Head of caudate nucleus (tissue), 42 donors: ENCODE measurements at regions not wholly inside any gene's neighbourhood (a gene's known extent, or its start where the extent isn't known, plus 50 kb on each side); places are given as distances from the start of the nearest gene placed in this dataset.
"Not testable (repeated sequence)": the region's sequence is repeated elsewhere in the genome, so short reads cannot be mapped to it uniquely, and the experiment has no call there.

Source experiments
- DNase-seq, 42 donors: peaks; one replicate each; pipeline versions ENCODE4 v3.0.0 to v3.0.0-alpha.2; 2020 to 2021; ENCODE audit warnings: mixed read lengths in 7 of 42
- intact Hi-C: fragments of 100-400 bp; cut with DNase I; formaldehyde crosslinking; loops from one replicate; pipeline ENCODE4 v1.15.0; 2022

GRCh38 chr20:58583176-58583575 is 67.9 kb upstream of the STX16 start:
- intact Hi-C loops = no loop called here
- DNase-seq = peak in 4 of 42 donors; percentile 8 to 18 (median 11)

DNA sequence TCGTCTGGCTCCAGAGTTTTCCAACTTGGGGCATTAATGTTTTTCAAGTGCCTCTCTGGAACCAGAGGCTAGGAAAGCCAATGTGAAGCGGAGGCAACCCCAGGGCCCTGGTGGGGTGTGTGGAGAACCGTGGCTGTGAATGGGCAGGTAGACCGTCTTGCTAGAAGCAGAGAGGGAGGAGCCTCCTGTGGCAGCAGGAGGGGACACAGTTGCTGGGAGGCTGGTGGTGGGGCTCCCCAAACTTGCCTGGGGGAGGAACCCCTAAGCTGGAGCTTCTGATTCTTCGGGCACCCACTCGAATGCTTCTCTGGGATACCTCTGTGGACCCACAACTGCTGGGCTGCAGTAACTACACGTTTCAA is 65.3 kb upstream of the APCDD1L start:
- intact Hi-C loops = no loop called here
- DNase-seq = peak in 3 of 42 donors; percentile 4 to 16 (median 12)

DNA sequence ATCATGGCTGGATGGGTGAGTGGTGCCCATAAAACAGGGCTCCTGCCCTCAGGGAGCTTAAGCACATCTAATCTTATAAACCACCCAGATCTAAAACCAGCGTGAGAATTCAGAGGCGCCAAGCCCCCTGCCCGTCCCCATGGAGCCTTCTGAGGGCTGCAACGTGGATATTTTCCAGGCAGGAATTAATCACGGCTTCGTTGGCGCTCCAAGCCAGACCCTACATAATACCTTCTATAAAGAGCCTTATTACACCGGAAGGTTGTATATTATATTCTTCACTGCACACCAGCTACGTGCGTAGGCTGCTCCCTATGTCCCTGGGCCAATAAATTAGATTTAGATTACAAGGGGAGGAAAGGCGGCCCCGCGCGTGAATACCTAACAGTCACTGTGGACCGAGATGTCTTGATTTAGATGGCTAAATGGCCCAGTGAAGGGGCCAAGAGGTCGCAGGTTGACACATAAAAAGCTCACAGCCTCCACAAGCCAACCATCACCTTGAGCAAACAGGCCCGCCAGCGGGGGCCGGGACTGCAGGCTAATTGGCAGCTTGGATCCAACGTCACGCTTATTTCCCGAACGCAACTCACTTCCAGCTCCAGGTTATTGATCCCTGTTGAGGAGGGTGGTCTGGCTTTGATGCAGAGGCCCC is 64.7 kb upstream of the APCDD1L start:
- peak in 3 of 42 donors; percentile 4 to 20 (median 7) for DNase-seq
- intact Hi-C loops = no loop called here

GRCh38 chr20:58579069-58579818 is 64.0 kb upstream of the APCDD1L start:
- DNase-seq = peak in 3 of 42 donors; percentile 5 to 12 (median 11)
- intact Hi-C loops = no loop called here

- intact Hi-C loops = no loop called here
- peak in 13 of 42 donors; percentile 13 to 67 (median 30) for DNase-seq
These were observed 62.8 kb upstream of the APCDD1L start for GRCh38 chr20:58577871-58578598.

- no peak for DNase-seq
These were observed 62.1 kb upstream of the APCDD1L start for GRCh38 chr20:58577139-58577806.

DNA sequence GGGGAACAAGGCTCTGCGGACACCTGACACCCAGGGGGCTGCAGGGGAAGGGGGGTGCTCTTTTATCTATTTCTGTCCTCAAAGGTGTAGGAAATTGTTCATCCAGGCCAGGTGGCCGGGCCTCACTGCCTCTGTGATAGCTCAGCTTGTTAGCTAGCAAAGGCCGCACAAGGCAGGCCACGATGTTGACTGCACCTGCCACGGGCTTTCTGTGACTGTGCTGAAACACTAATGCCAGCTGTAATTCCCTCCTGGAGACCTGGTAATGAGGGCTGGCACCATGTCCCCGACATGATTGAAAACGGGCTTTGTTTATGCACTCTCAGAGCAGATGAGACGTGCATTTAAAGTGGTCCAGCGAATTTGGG is 61.4 kb upstream of the APCDD1L start:
- intact Hi-C loops = no loop called here
- DNase-seq = no peak

More at GRCh38 chr20:58577139-58577806, 62.1 kb upstream of the APCDD1L start:
- intact Hi-C loops = no loop called here

DNA sequence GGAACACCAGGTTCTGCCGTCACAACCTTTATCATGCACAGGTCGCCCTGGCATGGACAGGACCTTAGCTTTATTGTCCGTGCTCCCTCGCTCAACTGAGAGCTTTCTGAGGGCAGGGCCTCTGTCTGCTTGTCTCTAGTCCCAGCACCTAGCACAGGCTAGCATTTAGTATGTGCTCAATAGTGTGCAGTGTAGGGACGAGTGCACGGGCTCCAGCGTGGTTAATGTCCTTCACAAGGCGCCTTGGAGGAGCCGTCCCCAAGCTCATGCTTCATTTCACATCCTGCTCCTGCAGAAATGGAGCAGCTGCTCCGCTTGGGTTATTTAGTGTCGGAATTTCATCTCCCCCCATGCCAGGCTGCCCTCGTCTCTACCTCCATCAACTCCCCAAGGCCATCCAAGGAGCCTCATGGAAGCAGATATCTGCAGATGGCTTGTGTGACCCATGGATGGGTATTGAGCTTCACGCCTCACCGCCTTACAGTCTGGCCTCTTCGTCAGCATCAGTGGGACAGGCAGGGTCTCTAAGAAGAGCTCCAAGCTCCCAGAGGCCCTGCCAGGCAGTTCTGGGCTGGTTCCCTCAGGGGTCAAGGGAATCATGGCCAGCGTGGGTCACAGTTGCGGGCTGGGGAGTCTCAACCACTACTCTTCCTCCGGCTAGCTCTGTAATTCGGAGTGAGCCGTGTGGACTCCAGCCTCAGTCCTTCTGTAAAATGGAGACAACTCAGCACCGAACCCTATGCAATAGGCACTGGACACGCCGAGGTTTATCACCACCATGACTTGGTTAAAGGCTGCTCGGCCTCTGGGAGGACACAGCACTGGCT is 60.8 kb upstream of the APCDD1L start:
- DNase-seq = no peak
- intact Hi-C loops = no loop called here

- intact Hi-C loops = no loop called here
- DNase-seq = no peak
These were observed 59.3 kb upstream of the APCDD1L start for GRCh38 chr20:58574469-58574868.

DNA sequence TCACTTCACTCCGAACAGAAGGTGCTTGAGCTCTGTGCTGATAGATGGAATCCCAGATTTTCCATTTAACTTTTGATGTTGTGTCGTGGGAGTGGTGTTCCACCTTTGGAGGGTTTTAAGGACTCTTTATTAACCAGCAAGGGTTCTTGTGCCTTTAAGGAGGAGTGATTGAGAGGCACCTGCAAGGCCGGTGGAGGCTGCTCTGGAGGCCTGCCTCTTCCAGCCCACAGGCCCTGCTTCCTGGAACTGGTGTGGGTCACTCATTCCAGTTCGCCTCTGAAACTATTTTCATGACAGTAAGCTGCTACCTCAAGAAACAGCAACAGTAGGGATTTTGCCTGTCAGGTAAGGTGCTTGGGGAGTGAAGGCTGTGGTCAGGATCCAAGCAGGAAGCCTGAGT is 58.8 kb upstream of the APCDD1L start:
- intact Hi-C loops = no loop called here
- DNase-seq = no peak

DNA sequence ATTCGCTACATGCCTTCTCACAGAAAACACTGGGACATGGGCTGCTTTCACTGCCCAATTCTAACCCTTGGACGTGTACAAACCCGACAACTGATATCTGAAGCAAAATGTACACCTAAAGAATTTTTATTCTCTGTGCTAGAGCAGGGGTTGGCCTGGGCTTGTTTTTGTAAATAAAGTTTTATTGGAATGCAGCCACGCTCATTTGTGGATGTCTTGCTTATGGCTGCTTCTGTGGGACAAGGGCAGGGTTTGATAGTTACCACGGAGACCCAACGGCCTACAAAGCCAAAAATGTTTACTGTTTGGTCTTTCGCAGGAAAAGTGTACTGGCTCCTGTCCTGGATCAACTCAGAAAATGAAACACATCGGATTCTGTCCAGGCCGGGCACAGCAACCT is 58.1 kb upstream of the APCDD1L start:
- intact Hi-C loops = no loop called here

GRCh38 chr20:58572428-58572763 is 57.2 kb upstream of the APCDD1L start:
- intact Hi-C loops, DNase-seq: not testable (repeated sequence)

More for the DNA sequence above, 58.1 kb upstream of the APCDD1L start:
- DNase-seq = no peak

DNA sequence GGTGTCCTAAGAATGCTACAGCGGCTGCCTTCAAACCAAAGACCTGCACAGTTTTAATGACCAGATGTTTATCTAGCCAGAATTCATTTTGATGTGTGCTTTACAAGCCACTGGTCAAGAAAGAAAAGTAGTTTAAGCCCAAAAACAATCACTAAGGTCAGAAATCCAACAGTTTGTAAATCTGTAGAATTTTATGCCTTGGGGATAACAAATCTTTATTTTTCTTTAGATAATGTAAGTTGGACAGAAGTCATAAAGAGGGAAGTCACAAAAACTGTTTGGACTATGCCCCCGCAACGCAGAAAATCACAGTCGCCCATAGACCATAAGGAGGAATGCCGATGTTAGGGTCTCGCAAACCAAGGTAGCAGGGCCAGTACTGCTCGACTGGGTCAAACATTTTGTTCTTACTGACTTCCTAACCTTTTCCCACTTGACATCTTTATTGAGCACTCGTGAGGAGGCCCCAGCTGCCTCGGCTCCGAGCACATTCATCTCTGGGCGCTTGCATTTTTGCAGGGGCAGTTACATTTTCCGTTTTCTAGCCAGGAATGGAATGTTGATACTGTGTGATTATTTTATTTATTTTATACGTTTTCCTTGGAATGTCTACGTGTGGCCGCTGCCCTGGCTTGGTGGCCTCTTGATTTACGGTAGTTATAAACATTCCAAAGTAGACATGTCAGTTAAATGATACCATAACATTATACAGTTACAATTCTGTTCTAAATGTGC is 56.7 kb upstream of the APCDD1L start:
- no peak for DNase-seq
- intact Hi-C loops = no loop called here

DNA sequence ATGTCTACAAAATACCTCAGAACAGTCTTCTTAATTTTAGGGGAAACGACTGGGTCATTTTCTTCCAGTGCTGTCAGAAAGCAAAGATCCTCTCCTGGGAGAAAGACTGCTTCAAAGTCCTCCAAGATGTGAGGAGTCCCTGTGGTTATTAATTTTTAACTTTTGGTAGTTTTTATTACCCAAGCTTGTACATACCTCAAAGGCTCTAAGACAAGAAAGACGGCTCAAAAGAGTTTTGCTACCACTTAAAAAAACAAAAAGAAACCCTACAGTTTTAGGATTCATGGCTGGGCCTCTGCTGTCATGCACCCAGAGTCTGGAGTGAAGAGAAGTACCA is 56.1 kb upstream of the APCDD1L start:
- intact Hi-C loops = no loop called here
- DNase-seq = no peak

- no peak for DNase-seq
These were observed 55.1 kb upstream of the APCDD1L start for GRCh38 chr20:58570204-58570859.

DNA sequence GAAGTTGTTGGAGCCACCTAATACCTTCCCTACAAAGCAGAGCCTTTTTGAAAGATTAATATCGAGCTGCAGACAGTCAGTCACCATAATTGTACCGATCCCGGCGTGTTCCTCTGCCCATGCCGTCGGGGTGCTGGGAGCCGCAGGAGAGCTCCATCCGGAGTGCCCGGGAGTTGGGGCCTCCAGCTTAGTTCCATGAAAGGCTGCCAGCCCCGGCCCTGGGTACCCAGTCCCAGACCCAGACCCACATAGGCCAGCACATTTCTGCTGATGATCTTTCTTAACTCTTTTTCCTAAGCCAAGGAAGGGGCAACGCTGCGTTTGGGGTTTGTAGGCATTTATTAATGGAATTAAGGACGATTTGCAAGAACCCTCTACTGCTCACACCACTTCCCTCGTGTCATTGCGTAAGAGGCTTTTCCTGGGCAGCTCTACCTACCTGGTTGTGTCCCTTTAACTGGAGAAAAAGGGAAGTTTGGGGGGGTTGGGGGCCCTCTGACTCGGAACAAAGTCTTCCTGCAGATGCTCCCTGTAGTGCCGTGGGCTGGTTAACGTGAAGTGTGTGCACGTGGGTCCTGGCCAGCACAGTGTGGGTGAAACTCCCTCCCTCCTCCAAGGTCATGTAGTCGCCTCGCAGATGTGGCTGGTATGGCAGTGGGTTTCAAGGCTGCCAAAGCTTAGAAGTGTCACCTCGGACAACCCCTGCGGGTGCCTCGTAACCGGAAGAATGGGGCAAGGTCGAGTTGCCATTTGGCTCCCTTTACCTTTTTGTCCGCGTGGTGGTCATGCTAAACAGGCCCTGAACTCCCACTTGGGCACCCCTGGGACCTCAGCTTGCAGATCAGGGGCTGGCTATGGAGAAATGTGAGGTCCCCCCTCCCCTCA is 54.3 kb upstream of the APCDD1L start:
- intact Hi-C loops = no loop called here
- no peak for DNase-seq

More at GRCh38 chr20:58570204-58570859, 55.1 kb upstream of the APCDD1L start:
- intact Hi-C loops = no loop called here
